ENCODE measurements at regions not wholly inside any gene's neighbourhood (a gene's known extent, or its start where the extent isn't known, plus 50 kb on each side); places are given as distances from the start of the nearest gene placed in this dataset.

DNA sequence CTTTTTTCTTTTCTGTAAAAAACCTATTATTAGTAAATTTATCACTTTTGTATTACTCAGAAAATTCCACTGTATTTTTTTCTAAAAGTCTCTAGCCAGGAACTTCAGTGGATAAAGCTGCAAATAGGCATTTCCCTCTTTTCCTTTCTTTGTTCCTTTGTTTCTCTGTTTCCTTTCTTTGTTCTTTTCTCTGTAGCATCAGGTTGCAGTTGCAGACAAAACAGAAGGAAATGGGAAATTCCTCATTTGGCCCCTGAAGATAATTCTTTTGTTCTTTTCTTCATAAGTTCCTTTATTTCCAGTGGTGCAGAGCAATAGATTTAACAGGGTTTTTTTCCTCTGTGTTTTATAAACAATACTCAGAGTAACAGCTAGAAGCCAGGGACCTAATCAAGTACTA, 416.5 kb downstream of the TBL1XR1 start:
- Histone ChIP-seq H3K27ac (no peak overlapping the region), H3K36me3 (no peaks in the 10 kb centered on the region), H3K9me3 (no peaks in the 10 kb centered on the region), H3K4me1 (peaks cover 0 to 10% (median 0%) of the 10 kb centered on the region in 3 donors), H3K4me3 (no peak overlapping the region), H3K27me3 (no peaks in the 10 kb centered on the region)
- TF ChIP-seq POLR2A (IDR thresholded peaks at IDR 0.05) (no peak), EP300 (IDR thresholded peaks at IDR 0.05) (no peak), POLR2AphosphoS5 (IDR thresholded peaks at IDR 0.05) (no peak)
- TF ChIP-seq, protein P1, sequence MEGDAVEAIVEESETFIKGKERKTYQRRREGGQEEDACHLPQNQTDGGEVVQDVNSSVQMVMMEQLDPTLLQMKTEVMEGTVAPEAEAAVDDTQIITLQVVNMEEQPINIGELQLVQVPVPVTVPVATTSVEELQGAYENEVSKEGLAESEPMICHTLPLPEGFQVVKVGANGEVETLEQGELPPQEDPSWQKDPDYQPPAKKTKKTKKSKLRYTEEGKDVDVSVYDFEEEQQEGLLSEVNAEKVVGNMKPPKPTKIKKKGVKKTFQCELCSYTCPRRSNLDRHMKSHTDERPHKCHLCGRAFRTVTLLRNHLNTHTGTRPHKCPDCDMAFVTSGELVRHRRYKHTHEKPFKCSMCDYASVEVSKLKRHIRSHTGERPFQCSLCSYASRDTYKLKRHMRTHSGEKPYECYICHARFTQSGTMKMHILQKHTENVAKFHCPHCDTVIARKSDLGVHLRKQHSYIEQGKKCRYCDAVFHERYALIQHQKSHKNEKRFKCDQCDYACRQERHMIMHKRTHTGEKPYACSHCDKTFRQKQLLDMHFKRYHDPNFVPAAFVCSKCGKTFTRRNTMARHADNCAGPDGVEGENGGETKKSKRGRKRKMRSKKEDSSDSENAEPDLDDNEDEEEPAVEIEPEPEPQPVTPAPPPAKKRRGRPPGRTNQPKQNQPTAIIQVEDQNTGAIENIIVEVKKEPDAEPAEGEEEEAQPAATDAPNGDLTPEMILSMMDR (IDR thresholded peaks at IDR 0.05) = no peak
- ATAC-seq = no peak

DNA sequence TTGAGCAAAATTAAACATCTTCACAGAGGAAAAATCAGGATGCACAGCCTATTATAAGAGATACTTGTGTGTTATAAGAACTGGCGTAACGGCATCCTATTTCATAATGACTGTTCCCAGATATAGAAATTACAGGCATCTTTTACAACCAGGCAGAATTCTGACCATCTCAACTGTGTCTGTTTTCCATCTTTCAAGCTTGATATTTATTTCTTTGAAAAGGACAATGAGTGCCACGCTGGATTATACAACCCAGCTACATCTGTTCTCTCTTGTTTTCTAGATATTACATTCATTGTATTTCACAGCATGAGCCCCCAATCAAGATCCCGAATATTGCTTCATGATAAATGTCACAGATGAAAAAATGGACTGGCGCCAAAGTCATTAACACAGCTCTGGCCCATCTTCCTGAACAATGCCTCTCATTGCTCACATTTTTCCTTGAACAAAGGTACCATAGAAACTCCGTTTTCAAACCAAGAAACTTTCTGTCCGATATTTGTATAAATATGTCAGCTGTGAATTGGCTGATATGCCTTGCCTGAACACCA, 420.6 kb downstream of the TBL1XR1 start:
- no peak overlapping the region for H3K4me3 ChIP-seq
- whole genome bisulfite sequencing, 2 donors (ENCODE audit: low coverage in 1 of 2) = 63 to 71% methylated on average over 7 of the region's 7 CpGs
- H3K27ac ChIP-seq = no peak overlapping the region
- no peaks in the 10 kb centered on the region for H3K4me1 ChIP-seq
- TF ChIP-seq POLR2A (IDR thresholded peaks at IDR 0.05) (no peak), POLR2AphosphoS5 (IDR thresholded peaks at IDR 0.05) (no peak), EP300 (IDR thresholded peaks at IDR 0.05) (no peak)
- TF ChIP-seq, protein P1 (IDR thresholded peaks at IDR 0.05) = no peak
- H3K36me3 ChIP-seq = no peaks in the 10 kb centered on the region
- H3K9me3 ChIP-seq = peaks cover 0 to 13% (median 0%) of the 10 kb centered on the region in 3 donors
- no peak for ATAC-seq
- no peaks in the 10 kb centered on the region for H3K27me3 ChIP-seq

- Histone ChIP-seq H3K9me3 (peaks cover 0 to 11% (median 0%) of the 10 kb centered on the region in 3 donors), H3K27me3 (no peaks in the 10 kb centered on the region), H3K27ac (no peak overlapping the region), H3K36me3 (no peaks in the 10 kb centered on the region), H3K4me3 (no peak overlapping the region), H3K4me1 (no peaks in the 10 kb centered on the region)
- ATAC-seq = no peak
- 41% methylated on average over 1 of the region's 1 CpG; no CpG with 5 or more reads in 1 of the 2 donors for WGBS, 2 donors (ENCODE audit: low coverage in 1 of 2)
- TF ChIP-seq POLR2A (IDR thresholded peaks at IDR 0.05) = no peak
- TF ChIP-seq EP300 (IDR thresholded peaks at IDR 0.05) = no peak
- TF ChIP-seq, protein P1 (IDR thresholded peaks at IDR 0.05) = no peak
- TF ChIP-seq POLR2AphosphoS5 (IDR thresholded peaks at IDR 0.05) = no peak
Measured at GRCh38 chr3:176769547-176770190, 427.6 kb downstream of the TBL1XR1 start.

DNA sequence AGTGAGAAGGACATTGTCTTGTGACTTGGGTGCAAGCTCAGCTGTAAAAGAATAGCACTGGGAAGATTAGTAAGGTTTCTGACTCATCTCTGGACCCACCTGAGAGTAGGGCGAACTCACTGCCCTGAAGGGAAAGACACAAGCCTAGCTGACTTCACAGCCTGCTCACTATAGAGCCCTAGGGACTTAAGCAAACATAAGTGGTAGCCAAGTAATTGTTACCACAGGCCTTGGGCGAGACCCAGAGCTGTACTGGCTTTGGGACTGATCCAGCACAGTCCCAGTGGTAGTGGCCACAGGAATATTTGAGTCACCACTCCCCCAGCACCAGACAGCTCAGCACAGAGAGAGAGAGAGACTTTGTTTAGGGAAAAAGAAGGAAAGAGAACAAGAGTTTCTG, 429.9 kb downstream of the TBL1XR1 start:
- no peaks in the 10 kb centered on the region for H3K36me3 ChIP-seq
- TF ChIP-seq, protein P1 (IDR thresholded peaks at IDR 0.05) = no peak
- no peak for TF ChIP-seq POLR2A (IDR thresholded peaks at IDR 0.05)
- no peak for ATAC-seq
- WGBS, 2 donors (ENCODE audit: low coverage in 1 of 2) = 60% methylated on average over 1 of the region's 2 CpGs; no CpG with 5 or more reads in 1 of the 2 donors
- no peaks in the 10 kb centered on the region for H3K27me3 ChIP-seq
- no peak overlapping the region for H3K4me3 ChIP-seq
- H3K27ac ChIP-seq = no peak overlapping the region
- H3K9me3 ChIP-seq = peaks cover 0 to 11% (median 0%) of the 10 kb centered on the region in 3 donors
- no peaks in the 10 kb centered on the region for H3K4me1 ChIP-seq

DNA sequence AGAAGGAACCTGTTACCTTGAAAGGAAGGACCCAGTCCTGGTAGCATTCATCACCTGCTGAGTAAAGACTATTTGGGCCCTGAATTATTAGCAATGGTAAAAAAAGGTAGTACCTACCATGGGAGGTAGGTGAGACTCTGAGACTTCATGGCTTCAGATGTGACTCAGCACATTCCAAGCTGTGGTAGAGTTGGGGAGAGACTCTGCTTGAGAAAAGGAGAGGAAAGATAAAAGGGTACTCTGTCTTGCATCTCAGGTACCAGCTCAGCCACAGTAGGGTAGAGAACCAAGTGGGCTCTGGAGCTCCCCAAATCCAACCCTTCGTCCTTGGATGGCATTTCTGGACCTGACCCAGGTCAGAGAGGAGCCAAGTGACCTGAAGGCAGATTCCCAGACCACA, 430.4 kb downstream of the TBL1XR1 start:
- peaks cover 0 to 9% (median 0%) of the 10 kb centered on the region in 3 donors for H3K9me3 ChIP-seq
- no peak overlapping the region for H3K27ac ChIP-seq
- no peaks in the 10 kb centered on the region for H3K4me1 ChIP-seq
- no peak for ATAC-seq
- H3K4me3 ChIP-seq = no peak overlapping the region
- TF ChIP-seq POLR2AphosphoS5 (IDR thresholded peaks at IDR 0.05) (no peak), POLR2A (IDR thresholded peaks at IDR 0.05) (no peak), EP300 (IDR thresholded peaks at IDR 0.05) (no peak)
- TF ChIP-seq, protein P1 (IDR thresholded peaks at IDR 0.05) = no peak
- no CpG with 5 or more reads among the region's 1 CpG for WGBS, 2 donors (ENCODE audit: low coverage in 1 of 2)
- H3K27me3 ChIP-seq = no peaks in the 10 kb centered on the region
- H3K36me3 ChIP-seq = no peaks in the 10 kb centered on the region

Data from gastroesophageal sphincter (tissue), 4 donors.